Type B pancreatic cell (in vitro differentiated cells): ENCODE measurements at regions not wholly inside any gene's neighbourhood (a gene's known extent, or its start where the extent isn't known, plus 50 kb on each side); places are given as distances from the start of the nearest gene placed in this dataset.

ENCODE experiments used
- DNase-seq: peaks from one replicate; pipeline ENCODE4 v3.0.0; 2021; ENCODE audit warnings: mixed read lengths; ENCODE audit not compliant: unreplicated experiment; ENCODE audit errors: extremely low spot score
- H3K27ac Mint-ChIP-seq: 2 replicates; pipeline ENCODE4 v1.8.0; 2021; ENCODE audit warnings: mild to moderate bottlenecking, mixed read lengths
- H3K27me3 Mint-ChIP-seq: 2 replicates; pipeline ENCODE4 v1.8.0; 2021; ENCODE audit warnings: mixed read lengths
- H3K36me3 Mint-ChIP-seq: 2 replicates; pipeline ENCODE4 v1.8.0; 2021; ENCODE audit warnings: mixed read lengths
- H3K4me1 Mint-ChIP-seq: one replicate; pipeline ENCODE4 v1.8.0; 2021; ENCODE audit warnings: mixed read lengths; ENCODE audit not compliant: unreplicated experiment
- H3K4me3 Mint-ChIP-seq: 2 replicates; pipeline ENCODE4 v1.8.0; 2021; ENCODE audit warnings: mild to moderate bottlenecking, mixed read lengths
- H3K9me3 Mint-ChIP-seq: 2 replicates; pipeline ENCODE4 v1.8.0; 2021; ENCODE audit warnings: mixed read lengths
- CTCF ChIP-seq: fragments of 200-600 bp; sonication (generic); conservative IDR thresholded peaks from 2 replicates; pipeline ENCODE4 v1.5.0; 2021; ENCODE audit warnings: antibody characterized with exemption, mild to moderate bottlenecking

GRCh38 chr4:186917136-186917535 is 193.5 kb upstream of the FAT1 start:
- no peak for TF ChIP-seq CTCF
- H3K9me3 Mint-ChIP-seq: peaks cover 3% of the 10 kb centered on the region
- H3K36me3 Mint-ChIP-seq: no peaks in the 10 kb centered on the region
- H3K27ac Mint-ChIP-seq: no peak overlapping the region
- H3K27me3 Mint-ChIP-seq: no peaks in the 10 kb centered on the region
- H3K4me3 Mint-ChIP-seq: no peak overlapping the region
- no peak for DNase-seq
- H3K4me1 Mint-ChIP-seq: peaks cover 6% of the 10 kb centered on the region

- Mint-ChIP-seq H3K27ac (no peak overlapping the region), H3K9me3 (peaks cover 3% of the 10 kb centered on the region), H3K27me3 (no peaks in the 10 kb centered on the region), H3K4me1 (peaks cover 6% of the 10 kb centered on the region), H3K36me3 (no peaks in the 10 kb centered on the region), H3K4me3 (no peak overlapping the region)
- TF ChIP-seq CTCF: no peak
- DNase-seq: no peak
These were observed 194.8 kb upstream of the FAT1 start for GRCh38 chr4:186918466-186918865.

GRCh38 chr4:186919340-186919739 is 195.7 kb upstream of the FAT1 start:
- no peaks in the 10 kb centered on the region for H3K36me3 Mint-ChIP-seq
- no peaks in the 10 kb centered on the region for H3K27me3 Mint-ChIP-seq
- H3K27ac Mint-ChIP-seq: peak overlapping the region; percentile 21
- no peak for DNase-seq
- H3K9me3 Mint-ChIP-seq: peaks cover 3% of the 10 kb centered on the region
- no peak overlapping the region for H3K4me3 Mint-ChIP-seq
- H3K4me1 Mint-ChIP-seq: peaks cover 6% of the 10 kb centered on the region
- no peak for TF ChIP-seq CTCF

- H3K4me3 Mint-ChIP-seq: no peak overlapping the region
- TF ChIP-seq CTCF: no peak
- H3K9me3 Mint-ChIP-seq: peaks cover 3% of the 10 kb centered on the region
- H3K36me3 Mint-ChIP-seq: no peaks in the 10 kb centered on the region
- no peak for DNase-seq
- no peaks in the 10 kb centered on the region for H3K27me3 Mint-ChIP-seq
- H3K27ac Mint-ChIP-seq: peak overlapping the region; percentile 91
- peaks cover 6% of the 10 kb centered on the region for H3K4me1 Mint-ChIP-seq
These were observed 196.8 kb upstream of the FAT1 start for GRCh38 chr4:186920483-186920882.

- Mint-ChIP-seq H3K9me3 (peaks cover 3% of the 10 kb centered on the region), H3K4me3 (no peak overlapping the region), H3K36me3 (no peaks in the 10 kb centered on the region), H3K27me3 (no peaks in the 10 kb centered on the region), H3K4me1 (peaks cover 6% of the 10 kb centered on the region), H3K27ac (peak overlapping the region; percentile 91)
- DNase-seq: no peak
- no peak for TF ChIP-seq CTCF
These were observed 197.3 kb upstream of the FAT1 start for GRCh38 chr4:186920992-186921391.

- Mint-ChIP-seq H3K4me3 (no peak overlapping the region), H3K9me3 (peaks cover 3% of the 10 kb centered on the region), H3K4me1 (peaks cover 6% of the 10 kb centered on the region), H3K27me3 (no peaks in the 10 kb centered on the region), H3K27ac (no peak overlapping the region), H3K36me3 (no peaks in the 10 kb centered on the region)
- no peak for TF ChIP-seq CTCF
- DNase-seq: no peak
These were observed 201.1 kb upstream of the FAT1 start for GRCh38 chr4:186924723-186925122.
